MCF 10A (cell line): ENCODE measurements at regions not wholly inside any gene's neighbourhood (a gene's known extent, or its start where the extent isn't known, plus 50 kb on each side); places are given as distances from the start of the nearest gene placed in this dataset.
"Not testable (repeated sequence)": the region's sequence is repeated elsewhere in the genome, so short reads cannot be mapped to it uniquely, and the experiment has no call there.

ENCODE experiments used
- BruUV-seq: library from RNA; stranded (reverse); fragments of 400-500 nt; replicated peaks from 2 replicates; lab custom pipeline; 2021; lab: Mats Ljungman, UMichigan
- CTCF ChIA-PET: fragments of 300-600 bp; sonication (Branson Sonifier 250); formaldehyde crosslinking; extraction: SDS; loops from one replicate; lab custom pipeline; 2021; ENCODE audit warnings: antibody characterized with exemption, inconsistent platforms; lab: Yijun Ruan, JAX
- POLR2A ChIA-PET: fragments of 300-600, 350-650 bp; sonication (Branson Sonifier 250); formaldehyde crosslinking; extraction: SDS; loops from one replicate; lab custom pipeline; 2020; ENCODE audit warnings: antibody characterized with exemption, inconsistent platforms; lab: Yijun Ruan, JAX
- DNase-seq: peaks from one replicate; pipeline ENCODE4 v3.0.0-alpha.2; 2018; ENCODE audit not compliant: unreplicated experiment
- H3K27ac Mint-ChIP-seq: one replicate; pipeline ENCODE4 v1.8.0; 2022; ENCODE audit warnings: mild to moderate bottlenecking, low read depth, mixed read lengths; ENCODE audit not compliant: unreplicated experiment
- H3K27me3 Mint-ChIP-seq: one replicate; pipeline ENCODE4 v1.8.0; 2022; ENCODE audit warnings: mixed read lengths; ENCODE audit not compliant: insufficient read depth, unreplicated experiment
- H3K36me3 Mint-ChIP-seq: one replicate; pipeline ENCODE4 v1.8.0; 2022; ENCODE audit warnings: mild to moderate bottlenecking, moderate library complexity, mixed read lengths; ENCODE audit not compliant: insufficient read depth, unreplicated experiment
- H3K4me1 Mint-ChIP-seq: one replicate; pipeline ENCODE4 v1.8.0; 2022; ENCODE audit warnings: mixed read lengths; ENCODE audit not compliant: insufficient read depth, unreplicated experiment
- H3K4me3 Mint-ChIP-seq: one replicate; pipeline ENCODE4 v1.8.0; 2022; ENCODE audit warnings: mild to moderate bottlenecking, moderate library complexity, mixed read lengths; ENCODE audit not compliant: unreplicated experiment
- H3K9me3 Mint-ChIP-seq: one replicate; pipeline ENCODE4 v1.8.0; 2022; ENCODE audit warnings: mixed read lengths; ENCODE audit not compliant: unreplicated experiment
- intact Hi-C: fragments of 100-400 bp; cut with micrococcal nuclease; formaldehyde crosslinking; loops from 2 replicates; pipeline ENCODE4 v1.14.1; 2022
- TF ChIP-seq, protein P1 (sequence below): fragments of 200-600 bp; IDR thresholded peaks from one replicate; pipeline ENCODE4 v1.8.0; 2022; ENCODE audit warnings: antibody characterized with exemption, mild to moderate bottlenecking; ENCODE audit not compliant: unreplicated experiment

GRCh38 chr12:9469956-9470355 lies 137.8 kb downstream of the KLRB1 start:
- POLR2A ChIA-PET, H3K27me3 Mint-ChIP-seq, H3K36me3 Mint-ChIP-seq, H3K27ac Mint-ChIP-seq, H3K4me3 Mint-ChIP-seq, H3K9me3 Mint-ChIP-seq, BruUV-seq, H3K4me1 Mint-ChIP-seq, DNase-seq: not testable (repeated sequence)
- CTCF ChIA-PET = interaction anchor here (0.7 to 1.6 kb wide), 3 partner anchors 92 to 494 kb away, joined by 3 to 5 read pairs (median 5); no protein-coding TSS in a partner anchor
- intact Hi-C loops = loop anchor here (10.0 kb wide), 1 partner anchor 125 kb away; no protein-coding TSS in a partner anchor

DNA sequence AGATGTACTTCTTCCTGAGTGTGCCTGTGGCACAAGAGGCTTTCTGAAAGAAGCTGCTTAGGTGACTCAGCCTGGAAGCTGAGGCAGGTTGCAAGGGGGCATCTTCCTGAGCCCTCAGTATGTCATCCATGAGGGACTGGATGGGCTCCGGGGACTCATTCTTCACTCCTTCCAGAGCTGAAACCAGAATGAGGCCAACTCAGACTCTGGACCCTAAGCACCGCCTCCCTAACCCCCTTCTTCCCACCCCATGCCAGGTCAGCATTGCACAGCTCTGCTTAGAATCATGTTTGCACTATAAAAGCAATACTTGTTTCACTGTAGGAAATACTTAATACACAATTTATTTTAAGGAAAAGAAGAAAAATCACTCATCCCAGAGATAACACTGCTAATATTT lies 138.3 kb downstream of the KLRB1 start:
- intact Hi-C loops, POLR2A ChIA-PET, H3K4me1 Mint-ChIP-seq, H3K27ac Mint-ChIP-seq, H3K27me3 Mint-ChIP-seq, H3K4me3 Mint-ChIP-seq, DNase-seq, H3K36me3 Mint-ChIP-seq, BruUV-seq, H3K9me3 Mint-ChIP-seq: not testable (repeated sequence)
- CTCF ChIA-PET = interaction anchor here (0.6 to 1.6 kb wide), 5 partner anchors 91 to 494 kb away, joined by 3 to 6 read pairs (median 5); no protein-coding TSS in a partner anchor

DNA sequence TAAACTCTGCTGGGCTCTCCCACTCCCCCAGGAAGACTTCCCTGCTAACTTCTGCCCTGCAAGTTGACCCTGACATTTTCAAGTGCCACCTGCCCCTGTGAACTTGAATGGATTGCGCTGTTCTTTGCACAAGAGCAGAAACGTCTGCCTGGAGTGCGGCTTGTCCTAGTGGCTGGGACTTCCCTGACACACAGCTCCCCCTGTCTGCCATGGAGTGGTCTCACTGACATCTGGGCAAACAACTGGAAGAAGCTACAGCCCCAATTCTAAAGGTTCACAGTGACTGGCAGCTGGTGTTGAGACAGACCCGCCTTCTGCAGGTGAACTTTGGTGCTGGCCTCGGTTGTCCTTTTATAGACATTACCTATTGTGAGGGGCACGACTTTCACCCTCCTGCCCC lies 138.7 kb downstream of the KLRB1 start:
- BruUV-seq = not testable (repeated sequence)

GRCh38 chr12:9468144-9468543 lies 139.6 kb downstream of the KLRB1 start:
- H3K27me3 Mint-ChIP-seq, H3K9me3 Mint-ChIP-seq, H3K27ac Mint-ChIP-seq, H3K4me3 Mint-ChIP-seq, DNase-seq, H3K36me3 Mint-ChIP-seq, BruUV-seq, H3K4me1 Mint-ChIP-seq, intact Hi-C loops: not testable (repeated sequence)
- CTCF ChIA-PET = interaction anchor here (0.6 to 1.6 kb wide), 5 partner anchors 90 to 240 kb away, joined by 3 to 6 read pairs (median 3); no protein-coding TSS in a partner anchor
- POLR2A ChIA-PET = interaction anchor here (0.6 to 0.7 kb wide), 3 partner anchors 442 to 1838 kb away, joined by 3 to 4 read pairs (median 3); no protein-coding TSS in a partner anchor

More for the DNA sequence above, 138.7 kb downstream of the KLRB1 start:
- H3K27ac Mint-ChIP-seq, H3K4me3 Mint-ChIP-seq, intact Hi-C loops, H3K36me3 Mint-ChIP-seq, H3K27me3 Mint-ChIP-seq, H3K4me1 Mint-ChIP-seq, POLR2A ChIA-PET, H3K9me3 Mint-ChIP-seq: not testable (repeated sequence)
- DNase-seq = peak; percentile 35
- CTCF ChIA-PET = interaction anchor here (0.6 to 1.6 kb wide), 7 partner anchors 15 to 341 kb away, joined by 3 to 6 read pairs (median 3); no protein-coding TSS in a partner anchor

DNA sequence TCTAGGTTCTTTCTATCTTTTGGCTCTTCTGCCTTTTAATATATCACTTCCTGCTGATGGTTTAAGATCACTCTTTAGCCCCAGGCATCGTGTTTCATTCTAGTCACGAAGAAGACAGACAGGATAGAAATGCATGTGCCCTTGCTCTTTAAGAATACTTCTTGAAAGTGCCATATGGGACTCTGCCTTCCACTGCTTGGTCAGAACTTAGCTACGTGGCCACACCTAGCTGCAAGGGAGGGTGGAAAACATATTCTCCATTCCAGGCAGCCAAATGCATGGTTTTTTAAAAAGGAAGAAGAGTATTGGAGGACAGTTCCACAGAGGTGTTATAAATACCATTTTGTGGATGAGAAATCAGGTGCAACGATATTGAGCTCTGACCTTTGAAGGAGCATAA lies 143.3 kb downstream of the KLRB1 start:
- ChIA-PET CTCF (interaction anchor here (0.6 kb wide), 1 partner anchor 824 kb away, joined by 3 read pairs; no protein-coding TSS in a partner anchor), POLR2A (no interaction called here)
- BruUV-seq = no TSS peak
- intact Hi-C loops = no loop called here
- TF ChIP-seq, protein P1, sequence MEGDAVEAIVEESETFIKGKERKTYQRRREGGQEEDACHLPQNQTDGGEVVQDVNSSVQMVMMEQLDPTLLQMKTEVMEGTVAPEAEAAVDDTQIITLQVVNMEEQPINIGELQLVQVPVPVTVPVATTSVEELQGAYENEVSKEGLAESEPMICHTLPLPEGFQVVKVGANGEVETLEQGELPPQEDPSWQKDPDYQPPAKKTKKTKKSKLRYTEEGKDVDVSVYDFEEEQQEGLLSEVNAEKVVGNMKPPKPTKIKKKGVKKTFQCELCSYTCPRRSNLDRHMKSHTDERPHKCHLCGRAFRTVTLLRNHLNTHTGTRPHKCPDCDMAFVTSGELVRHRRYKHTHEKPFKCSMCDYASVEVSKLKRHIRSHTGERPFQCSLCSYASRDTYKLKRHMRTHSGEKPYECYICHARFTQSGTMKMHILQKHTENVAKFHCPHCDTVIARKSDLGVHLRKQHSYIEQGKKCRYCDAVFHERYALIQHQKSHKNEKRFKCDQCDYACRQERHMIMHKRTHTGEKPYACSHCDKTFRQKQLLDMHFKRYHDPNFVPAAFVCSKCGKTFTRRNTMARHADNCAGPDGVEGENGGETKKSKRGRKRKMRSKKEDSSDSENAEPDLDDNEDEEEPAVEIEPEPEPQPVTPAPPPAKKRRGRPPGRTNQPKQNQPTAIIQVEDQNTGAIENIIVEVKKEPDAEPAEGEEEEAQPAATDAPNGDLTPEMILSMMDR = no peak
- DNase-seq = no peak
- no peak overlapping the region for H3K4me3 Mint-ChIP-seq
- peaks cover 5% of the 10 kb centered on the region for H3K4me1 Mint-ChIP-seq
- no peaks in the 10 kb centered on the region for H3K9me3 Mint-ChIP-seq
- no peaks in the 10 kb centered on the region for H3K27me3 Mint-ChIP-seq
- H3K36me3 Mint-ChIP-seq = no peaks in the 10 kb centered on the region
- no peak overlapping the region for H3K27ac Mint-ChIP-seq

DNA sequence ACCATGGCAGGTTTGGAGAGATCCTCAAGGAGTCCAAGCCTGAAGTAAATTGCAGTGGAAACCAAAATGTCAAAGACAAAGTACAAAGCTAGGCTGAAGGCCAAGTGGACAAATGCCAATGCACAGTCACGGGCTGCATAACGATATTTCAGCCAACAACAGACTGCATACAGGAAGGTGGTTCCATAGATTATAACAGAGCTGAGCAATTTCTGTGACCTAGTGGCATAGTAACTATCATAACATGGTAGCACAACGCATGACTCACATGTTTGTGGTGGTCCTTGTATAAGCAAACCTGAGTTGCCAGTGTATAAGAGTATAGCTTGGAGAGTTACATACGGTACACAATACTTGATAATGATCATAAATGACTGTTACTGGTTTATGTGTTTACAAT lies 152.2 kb downstream of the KLRB1 start:
- CTCF ChIA-PET, intact Hi-C loops, H3K27me3 Mint-ChIP-seq, H3K4me1 Mint-ChIP-seq, BruUV-seq, H3K4me3 Mint-ChIP-seq, H3K9me3 Mint-ChIP-seq, H3K27ac Mint-ChIP-seq, H3K36me3 Mint-ChIP-seq, POLR2A ChIA-PET: not testable (repeated sequence)
- DNase-seq = peak; percentile 79

DNA sequence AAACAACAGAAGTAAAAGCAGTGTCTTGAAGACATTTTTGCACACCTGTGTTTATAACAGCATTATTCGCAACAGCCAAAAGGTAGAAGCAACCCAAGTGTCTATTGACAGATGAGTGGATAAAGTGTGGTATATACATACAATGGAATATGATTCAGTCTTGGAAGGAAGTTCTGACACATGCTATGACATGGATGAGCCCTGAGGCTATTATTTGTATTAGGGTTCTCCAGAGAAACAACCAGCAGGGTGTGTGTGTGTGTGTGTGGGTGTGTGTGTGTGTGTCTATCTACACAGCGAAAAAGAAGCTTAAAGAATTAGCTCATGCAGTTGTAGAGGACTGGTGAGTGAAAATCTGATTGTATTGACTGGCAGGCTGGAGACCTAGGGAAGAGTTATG lies 153.7 kb downstream of the KLRB1 start:
- CTCF ChIA-PET, intact Hi-C loops, H3K4me1 Mint-ChIP-seq, H3K9me3 Mint-ChIP-seq, H3K4me3 Mint-ChIP-seq, POLR2A ChIA-PET, H3K36me3 Mint-ChIP-seq, BruUV-seq, H3K27me3 Mint-ChIP-seq, H3K27ac Mint-ChIP-seq: not testable (repeated sequence)
- peak; percentile 72 for DNase-seq

GRCh38 chr12:9450127-9450567 lies 157.6 kb downstream of the KLRB1 start:
- H3K9me3 Mint-ChIP-seq, H3K27me3 Mint-ChIP-seq, intact Hi-C loops, H3K27ac Mint-ChIP-seq, BruUV-seq, DNase-seq, H3K4me3 Mint-ChIP-seq, POLR2A ChIA-PET: not testable (repeated sequence)
- Mint-ChIP-seq H3K4me1 (peaks cover 13% of the 10 kb centered on the region), H3K36me3 (peaks cover 12% of the 10 kb centered on the region)
- CTCF ChIA-PET = interaction anchor here (0.6 to 1.4 kb wide), 6 partner anchors 72 to 768 kb away, joined by 3 read pairs; no protein-coding TSS in a partner anchor
